ENCODE measurements at regions not wholly inside any gene's neighbourhood (a gene's known extent, or its start where the extent isn't known, plus 50 kb on each side); places are given as distances from the start of the nearest gene placed in this dataset.

GRCh38 chr10:7042000-7042399 is 368.8 kb downstream of the SFMBT2 start:
- TF ChIP-seq CTCF (IDR thresholded peaks at IDR 0.05) (no peak), POLR2A (IDR thresholded peaks at IDR 0.05) (no peak), EP300 (IDR thresholded peaks at IDR 0.05) (no peak)
